Central memory CD8-positive, alpha-beta T cell (primary cell): ENCODE measurements at regions not wholly inside any gene's neighbourhood (a gene's known extent, or its start where the extent isn't known, plus 50 kb on each side); places are given as distances from the start of the nearest gene placed in this dataset.

Source experiments
- ATAC-seq: fragments of 150-1000 bp; cut with Tn5 transposase; replicated peaks from 2 replicates; pipeline ENCODE4 v1.10.0; 2022; ENCODE audit warnings: mild to moderate bottlenecking, moderate FRiP score, moderate number of reproducible peaks; ENCODE audit not compliant: poor library complexity, severe bottlenecking; ENCODE audit errors: extremely low read depth
- DNase-seq, 2 donors: peaks; one replicate each; pipeline ENCODE4 v3.0.0; 2021; ENCODE audit warnings: low spot score in 2 of 2
- H3K27ac Mint-ChIP-seq: one replicate; pipeline ENCODE4 v1.8.0; 2022; ENCODE audit warnings: low read depth, mild to moderate bottlenecking, moderate library complexity, mixed read lengths
- H3K27me3 Mint-ChIP-seq: one replicate; pipeline ENCODE4 v1.8.0; 2022; ENCODE audit warnings: mixed read lengths
- H3K36me3 Mint-ChIP-seq: one replicate; pipeline ENCODE4 v1.8.0; 2022; ENCODE audit warnings: mild to moderate bottlenecking, moderate library complexity, mixed read lengths; ENCODE audit not compliant: insufficient read depth
- H3K4me1 Mint-ChIP-seq: one replicate; pipeline ENCODE4 v1.8.0; 2022; ENCODE audit warnings: mixed read lengths
- H3K4me3 Mint-ChIP-seq: one replicate; pipeline ENCODE4 v1.8.0; 2022; ENCODE audit warnings: mild to moderate bottlenecking, moderate library complexity, mixed read lengths
- H3K9me3 Mint-ChIP-seq: one replicate; pipeline ENCODE4 v1.8.0; 2022; ENCODE audit warnings: mixed read lengths

- H3K4me3 Mint-ChIP-seq: no peak overlapping the region
- no peak overlapping the region for H3K27ac Mint-ChIP-seq
- H3K27me3 Mint-ChIP-seq: peaks cover 12% of the 10 kb centered on the region
- no peaks in the 10 kb centered on the region for H3K9me3 Mint-ChIP-seq
- ATAC-seq: no peak
- peaks cover 5% of the 10 kb centered on the region for H3K36me3 Mint-ChIP-seq
- no peak for DNase-seq
- peaks cover 8% of the 10 kb centered on the region for H3K4me1 Mint-ChIP-seq
These were observed 136.8 kb upstream of the RPS6KA2 start for GRCh38 chr6:166763606-166764472.

GRCh38 chr6:166761801-166762200 lies 134.8 kb upstream of the RPS6KA2 start:
- peaks cover 18% of the 10 kb centered on the region for H3K4me1 Mint-ChIP-seq
- H3K36me3 Mint-ChIP-seq: peaks cover 5% of the 10 kb centered on the region
- no peak overlapping the region for H3K4me3 Mint-ChIP-seq
- DNase-seq: no peak
- H3K27me3 Mint-ChIP-seq: peaks cover 32% of the 10 kb centered on the region
- no peak overlapping the region for H3K27ac Mint-ChIP-seq
- no peaks in the 10 kb centered on the region for H3K9me3 Mint-ChIP-seq
- no peak for ATAC-seq

GRCh38 chr6:166760288-166760687 lies 133.2 kb upstream of the RPS6KA2 start:
- ATAC-seq (peak; percentile 73), DNase-seq (no peak)
- H3K4me1 Mint-ChIP-seq: peaks cover 18% of the 10 kb centered on the region

GRCh38 chr6:166758136-166758704 lies 131.2 kb upstream of the RPS6KA2 start:
- DNase-seq: no peak
- ATAC-seq: no peak
- no peaks in the 10 kb centered on the region for H3K9me3 Mint-ChIP-seq
- peaks cover 55% of the 10 kb centered on the region for H3K27me3 Mint-ChIP-seq
- H3K36me3 Mint-ChIP-seq: peaks cover 1% of the 10 kb centered on the region
- no peak overlapping the region for H3K4me3 Mint-ChIP-seq
- no peak overlapping the region for H3K27ac Mint-ChIP-seq
- peaks cover 18% of the 10 kb centered on the region for H3K4me1 Mint-ChIP-seq

More at GRCh38 chr6:166760288-166760687, 133.2 kb upstream of the RPS6KA2 start:
- Mint-ChIP-seq H3K27me3 (peaks cover 39% of the 10 kb centered on the region), H3K9me3 (no peaks in the 10 kb centered on the region), H3K4me3 (no peak overlapping the region), H3K36me3 (peaks cover 3% of the 10 kb centered on the region), H3K27ac (no peak overlapping the region)

- no peak for DNase-seq
- no peak for ATAC-seq
- Mint-ChIP-seq H3K27ac (no peak overlapping the region), H3K27me3 (peaks cover 55% of the 10 kb centered on the region), H3K4me1 (peaks cover 18% of the 10 kb centered on the region), H3K4me3 (no peak overlapping the region), H3K36me3 (no peaks in the 10 kb centered on the region), H3K9me3 (no peaks in the 10 kb centered on the region)
These were observed 130.4 kb upstream of the RPS6KA2 start for GRCh38 chr6:166757232-166758135.

- DNase-seq: no peak
These were observed 127.4 kb upstream of the RPS6KA2 start for GRCh38 chr6:166754218-166755030.

GRCh38 chr6:166752928-166753721 lies 126.1 kb upstream of the RPS6KA2 start:
- H3K27me3 Mint-ChIP-seq: peaks cover 52% of the 10 kb centered on the region
- no peak for ATAC-seq
- H3K4me3 Mint-ChIP-seq: no peak overlapping the region
- DNase-seq: no peak
- no peaks in the 10 kb centered on the region for H3K9me3 Mint-ChIP-seq
- no peaks in the 10 kb centered on the region for H3K36me3 Mint-ChIP-seq
- peaks cover 17% of the 10 kb centered on the region for H3K4me1 Mint-ChIP-seq
- H3K27ac Mint-ChIP-seq: no peak overlapping the region

More at GRCh38 chr6:166754218-166755030, 127.4 kb upstream of the RPS6KA2 start:
- ATAC-seq: no peak
- Mint-ChIP-seq H3K4me3 (no peak overlapping the region), H3K27me3 (peaks cover 65% of the 10 kb centered on the region), H3K27ac (no peak overlapping the region), H3K9me3 (no peaks in the 10 kb centered on the region), H3K4me1 (peaks cover 17% of the 10 kb centered on the region), H3K36me3 (no peaks in the 10 kb centered on the region)

GRCh38 chr6:166752097-166752496 lies 125.0 kb upstream of the RPS6KA2 start:
- DNase-seq (no peak), ATAC-seq (no peak)
- peaks cover 7% of the 10 kb centered on the region for H3K4me1 Mint-ChIP-seq
- H3K27me3 Mint-ChIP-seq: peaks cover 41% of the 10 kb centered on the region
- H3K4me3 Mint-ChIP-seq: no peak overlapping the region
- H3K9me3 Mint-ChIP-seq: no peaks in the 10 kb centered on the region
- no peak overlapping the region for H3K27ac Mint-ChIP-seq
- H3K36me3 Mint-ChIP-seq: no peaks in the 10 kb centered on the region

- ATAC-seq (no peak), DNase-seq (no peak)
- no peaks in the 10 kb centered on the region for H3K36me3 Mint-ChIP-seq
- peaks cover 6% of the 10 kb centered on the region for H3K4me1 Mint-ChIP-seq
- H3K27ac Mint-ChIP-seq: no peak overlapping the region
- H3K27me3 Mint-ChIP-seq: peaks cover 37% of the 10 kb centered on the region
- H3K4me3 Mint-ChIP-seq: no peak overlapping the region
- no peaks in the 10 kb centered on the region for H3K9me3 Mint-ChIP-seq
These were observed 124.1 kb upstream of the RPS6KA2 start for GRCh38 chr6:166751051-166751595.

GRCh38 chr6:166750108-166750793 lies 123.2 kb upstream of the RPS6KA2 start:
- Mint-ChIP-seq H3K27ac (peak overlapping the region; percentile 6), H3K9me3 (no peaks in the 10 kb centered on the region), H3K27me3 (peaks cover 31% of the 10 kb centered on the region), H3K4me3 (no peak overlapping the region), H3K36me3 (no peaks in the 10 kb centered on the region), H3K4me1 (peaks cover 6% of the 10 kb centered on the region)
- DNase-seq (no peak), ATAC-seq (no peak)

- ATAC-seq (no peak), DNase-seq (no peak)
- no peaks in the 10 kb centered on the region for H3K9me3 Mint-ChIP-seq
- H3K36me3 Mint-ChIP-seq: no peaks in the 10 kb centered on the region
- H3K27me3 Mint-ChIP-seq: peaks cover 28% of the 10 kb centered on the region
- no peak overlapping the region for H3K4me3 Mint-ChIP-seq
- no peak overlapping the region for H3K27ac Mint-ChIP-seq
- H3K4me1 Mint-ChIP-seq: peaks cover 6% of the 10 kb centered on the region
These were observed 122.6 kb upstream of the RPS6KA2 start for GRCh38 chr6:166749666-166750065.
